WTC11 (cell line): ENCODE measurements at regions not wholly inside any gene's neighbourhood (a gene's known extent, or its start where the extent isn't known, plus 50 kb on each side); places are given as distances from the start of the nearest gene placed in this dataset.

Experiments used
- ATAC-seq: fragments of 200-7000 bp; cut with Tn5 transposase; 2 replicates; pipeline ENCODE4 v1.10.0; 2021; ENCODE audit warnings: mild to moderate bottlenecking, moderate library complexity
- CTCF ChIA-PET: fragments of 300-600 bp; sonication (Branson Sonifier 250); formaldehyde crosslinking; loops from one replicate; lab custom pipeline; 2021; ENCODE audit warnings: antibody characterized with exemption; lab: Charles Lee
- POLR2A ChIA-PET: fragments of 350-600 bp; sonication (Branson Sonifier 250); formaldehyde crosslinking; loops from one replicate; lab custom pipeline; 2021; ENCODE audit warnings: antibody characterized with exemption; lab: Charles Lee
- DNase-seq: peaks from one replicate; pipeline ENCODE4 v3.0.0; 2021; ENCODE audit warnings: low spot score
- H3K27ac Mint-ChIP-seq: 2 replicates; pipeline ENCODE4 v1.8.0; 2021; ENCODE audit warnings: mixed read lengths
- H3K27me3 Mint-ChIP-seq: 2 replicates; pipeline ENCODE4 v1.8.0; 2021; ENCODE audit warnings: low read depth, mild to moderate bottlenecking, moderate library complexity, mixed read lengths
- H3K36me3 Mint-ChIP-seq: 2 replicates; pipeline ENCODE4 v1.8.0; 2021; ENCODE audit warnings: mixed read lengths
- H3K4me1 Mint-ChIP-seq: 2 replicates; pipeline ENCODE4 v1.8.0; 2022; ENCODE audit warnings: mixed read lengths
- H3K4me3 Mint-ChIP-seq: 2 replicates; pipeline ENCODE4 v1.8.0; 2021; ENCODE audit warnings: mild to moderate bottlenecking, moderate library complexity, mixed read lengths
- H3K9me3 Mint-ChIP-seq: 2 replicates; pipeline ENCODE4 v1.8.0; 2021; ENCODE audit warnings: mixed read lengths
- ATF1 ChIP-seq: sonication (generic); formaldehyde crosslinking; IDR thresholded peaks from 2 replicates; pipeline ENCODE4 v1.8.1; 2023; ENCODE audit warnings: mild to moderate bottlenecking, moderate library complexity, missing genetic modification reagents
- CTCF ChIP-seq: fragments of 200-600 bp; IDR thresholded peaks from 2 replicates; pipeline ENCODE4 v1.8.0; 2022; ENCODE audit warnings: antibody characterized with exemption
- E2F5 ChIP-seq: sonication (generic); formaldehyde crosslinking; IDR thresholded peaks from 2 replicates; pipeline ENCODE4 v1.8.1; 2022; ENCODE audit warnings: mild to moderate bottlenecking, moderate library complexity, missing genetic modification reagents
- HMGXB4 ChIP-seq: sonication (generic); formaldehyde crosslinking; IDR thresholded peaks from 2 replicates; pipeline ENCODE4 v1.8.1; 2023; ENCODE audit warnings: mild to moderate bottlenecking, moderate library complexity, missing genetic modification reagents
- JAZF1 ChIP-seq: fragments of 250-450 bp; sonication (Bioruptor Pico); IDR thresholded peaks from 2 replicates; pipeline ENCODE4 v1.9.0; 2021; ENCODE audit warnings: moderate library complexity, mild to moderate bottlenecking, inconsistent platforms
- NFATC4 ChIP-seq: fragments of 250-450 bp; sonication (Bioruptor Pico); IDR thresholded peaks from 2 replicates; pipeline ENCODE4 v1.9.0; 2021; ENCODE audit warnings: mild to moderate bottlenecking
- PRDM15 ChIP-seq: sonication (generic); formaldehyde crosslinking; IDR thresholded peaks from 2 replicates; pipeline ENCODE4 v1.8.0; 2022; ENCODE audit warnings: missing genetic modification reagents
- RORB ChIP-seq: fragments of 250-450 bp; sonication (Bioruptor Pico); IDR thresholded peaks from 2 replicates; pipeline ENCODE4 v1.9.0; 2021; ENCODE audit warnings: mild to moderate bottlenecking
- SOX15 ChIP-seq: fragments of 250-450 bp; sonication (Bioruptor Pico); IDR thresholded peaks from 2 replicates; pipeline ENCODE4 v1.9.0; 2021; ENCODE audit warnings: mild to moderate bottlenecking
- USF1 ChIP-seq: sonication (generic); formaldehyde crosslinking; IDR thresholded peaks from 2 replicates; pipeline ENCODE4 v1.8.0; 2022; ENCODE audit warnings: mild to moderate bottlenecking, missing genetic modification reagents
- TF ChIP-seq, protein P1 (sequence below): sonication (generic); formaldehyde crosslinking; IDR thresholded peaks from 2 replicates; pipeline ENCODE4 v1.8.1; 2022; ENCODE audit warnings: missing genetic modification reagents, borderline replicate concordance
- TF ChIP-seq, protein P2 (sequence below): sonication (generic); formaldehyde crosslinking; IDR thresholded peaks from 2 replicates; pipeline ENCODE4 v1.8.0; 2022; ENCODE audit warnings: mild to moderate bottlenecking, missing genetic modification reagents
- TF ChIP-seq, protein P3 (sequence below): fragments of 250-450 bp; sonication (Bioruptor Pico); IDR thresholded peaks from 2 replicates; pipeline ENCODE4 v2.1.2; 2022; ENCODE audit warnings: mild to moderate bottlenecking, moderate library complexity

DNA sequence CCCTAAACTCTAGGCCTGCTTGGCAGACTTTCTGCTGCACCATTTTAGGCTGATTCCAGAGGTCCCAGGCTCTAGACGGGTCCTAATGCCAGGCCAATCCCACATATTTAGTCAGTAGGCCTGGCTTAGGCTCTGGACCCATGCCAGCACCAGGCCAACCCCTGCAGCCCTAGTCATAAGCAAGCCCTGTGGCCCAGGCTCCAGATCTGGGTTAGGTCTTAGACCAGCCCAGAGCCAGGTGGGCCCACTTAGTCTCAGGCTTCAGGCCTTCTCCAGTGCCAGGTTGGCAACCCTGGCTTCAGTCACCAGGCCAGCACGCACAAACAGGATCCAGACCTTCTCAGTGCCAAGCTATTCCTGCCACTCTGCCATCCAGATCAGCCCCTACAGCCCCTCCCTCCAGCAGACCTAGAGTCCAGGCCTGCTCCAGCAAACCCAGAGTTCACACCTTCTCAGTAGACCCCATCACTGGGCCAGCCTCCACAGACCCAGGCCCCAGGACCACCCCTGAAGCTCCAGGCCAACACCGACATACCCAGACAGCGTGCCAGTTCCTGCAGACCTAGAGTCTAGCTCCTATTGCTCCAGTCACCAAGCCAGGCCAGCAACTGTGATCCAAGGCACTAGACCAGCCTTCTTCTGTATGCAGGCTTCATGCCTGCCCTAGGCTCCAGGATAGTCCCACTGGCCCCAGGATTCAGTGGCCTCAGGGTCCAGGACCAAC, 467.6 kb downstream of the RWDD3 start:
- Mint-ChIP-seq H3K4me3 (no peak overlapping the region), H3K27ac (no peak overlapping the region), H3K27me3 (no peaks in the 10 kb centered on the region), H3K4me1 (0 out of 2 replicates have a peak, but pooled peaks cover 3% of the 10 kb centered on the region), H3K36me3 (peaks cover 38% of the 10 kb centered on the region), H3K9me3 (peaks cover 47% of the 10 kb centered on the region)
- CTCF ChIA-PET, result no interaction called here
- DNase-seq, result no peak
- no peak for TF ChIP-seq ATF1 (CRISPR knock-in tag)
- TF ChIP-seq, protein P1, sequence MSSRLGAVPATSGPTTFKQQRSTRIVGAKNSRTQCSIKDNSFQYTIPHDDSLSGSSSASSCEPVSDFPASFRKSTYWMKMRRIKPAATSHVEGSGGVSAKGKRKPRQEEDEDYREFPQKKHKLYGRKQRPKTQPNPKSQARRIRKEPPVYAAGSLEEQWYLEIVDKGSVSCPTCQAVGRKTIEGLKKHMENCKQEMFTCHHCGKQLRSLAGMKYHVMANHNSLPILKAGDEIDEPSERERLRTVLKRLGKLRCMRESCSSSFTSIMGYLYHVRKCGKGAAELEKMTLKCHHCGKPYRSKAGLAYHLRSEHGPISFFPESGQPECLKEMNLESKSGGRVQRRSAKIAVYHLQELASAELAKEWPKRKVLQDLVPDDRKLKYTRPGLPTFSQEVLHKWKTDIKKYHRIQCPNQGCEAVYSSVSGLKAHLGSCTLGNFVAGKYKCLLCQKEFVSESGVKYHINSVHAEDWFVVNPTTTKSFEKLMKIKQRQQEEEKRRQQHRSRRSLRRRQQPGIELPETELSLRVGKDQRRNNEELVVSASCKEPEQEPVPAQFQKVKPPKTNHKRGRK (CRISPR knock-in tag), result no peak
- ATAC-seq, result no peak
- POLR2A ChIA-PET, result no interaction called here

GRCh38 chr1:95703046-95703445, 469.0 kb downstream of the RWDD3 start:
- ATAC-seq, result no peak
- Mint-ChIP-seq H3K4me1 (0 out of 2 replicates have a peak, but pooled peaks cover 3% of the 10 kb centered on the region), H3K9me3 (peaks cover 54% of the 10 kb centered on the region), H3K27me3 (no peaks in the 10 kb centered on the region), H3K4me3 (no peak overlapping the region), H3K36me3 (peaks cover 41% of the 10 kb centered on the region), H3K27ac (no peak overlapping the region)
- TF ChIP-seq PRDM15 (CRISPR knock-in tag) (no peak), USF1 (CRISPR knock-in tag) (no peak), JAZF1 (CRISPR knock-in tag) (no peak)
- TF ChIP-seq, protein P2, sequence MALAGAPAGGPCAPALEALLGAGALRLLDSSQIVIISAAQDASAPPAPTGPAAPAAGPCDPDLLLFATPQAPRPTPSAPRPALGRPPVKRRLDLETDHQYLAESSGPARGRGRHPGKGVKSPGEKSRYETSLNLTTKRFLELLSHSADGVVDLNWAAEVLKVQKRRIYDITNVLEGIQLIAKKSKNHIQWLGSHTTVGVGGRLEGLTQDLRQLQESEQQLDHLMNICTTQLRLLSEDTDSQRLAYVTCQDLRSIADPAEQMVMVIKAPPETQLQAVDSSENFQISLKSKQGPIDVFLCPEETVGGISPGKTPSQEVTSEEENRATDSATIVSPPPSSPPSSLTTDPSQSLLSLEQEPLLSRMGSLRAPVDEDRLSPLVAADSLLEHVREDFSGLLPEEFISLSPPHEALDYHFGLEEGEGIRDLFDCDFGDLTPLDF (CRISPR knock-in tag), result no peak
- POLR2A ChIA-PET, result no interaction called here
- CTCF ChIA-PET, result no interaction called here
- DNase-seq, result no peak

DNA sequence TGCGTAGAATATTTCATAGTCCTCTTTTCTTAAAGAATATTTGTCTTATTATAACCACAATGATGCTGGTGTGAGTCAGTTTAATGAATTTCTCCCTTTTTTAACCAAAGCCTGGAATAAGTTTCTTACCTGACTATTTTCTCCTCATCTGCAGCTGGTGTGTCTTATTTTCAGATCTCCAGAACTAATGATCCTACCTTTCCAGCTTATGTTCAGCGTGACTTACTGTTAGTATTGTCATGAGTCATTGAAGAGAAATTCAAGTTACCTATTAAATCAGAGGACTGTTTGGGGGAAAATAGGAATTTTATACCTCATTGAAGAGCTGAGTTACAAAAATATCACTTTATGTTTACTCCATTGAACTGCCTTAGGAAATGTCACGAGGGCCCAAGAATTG, 482.1 kb downstream of the RWDD3 start:
- DNase-seq (no peak), ATAC-seq (no peak)
- Mint-ChIP-seq H3K27me3 (no peaks in the 10 kb centered on the region; the same call in 1 of the 2 replicates), H3K4me3 (no peak overlapping the region), H3K9me3 (peaks cover 9% of the 10 kb centered on the region), H3K36me3 (no peaks in the 10 kb centered on the region), H3K27ac (no peak overlapping the region), H3K4me1 (no peaks in the 10 kb centered on the region; the same call in 1 of the 2 replicates)
- CTCF ChIA-PET, result no interaction called here
- POLR2A ChIA-PET, result no interaction called here
- TF ChIP-seq NFATC4 (CRISPR knock-in tag), result no peak
- TF ChIP-seq SOX15 (CRISPR knock-in tag), result no peak
- TF ChIP-seq E2F5 (CRISPR knock-in tag), result no peak

DNA sequence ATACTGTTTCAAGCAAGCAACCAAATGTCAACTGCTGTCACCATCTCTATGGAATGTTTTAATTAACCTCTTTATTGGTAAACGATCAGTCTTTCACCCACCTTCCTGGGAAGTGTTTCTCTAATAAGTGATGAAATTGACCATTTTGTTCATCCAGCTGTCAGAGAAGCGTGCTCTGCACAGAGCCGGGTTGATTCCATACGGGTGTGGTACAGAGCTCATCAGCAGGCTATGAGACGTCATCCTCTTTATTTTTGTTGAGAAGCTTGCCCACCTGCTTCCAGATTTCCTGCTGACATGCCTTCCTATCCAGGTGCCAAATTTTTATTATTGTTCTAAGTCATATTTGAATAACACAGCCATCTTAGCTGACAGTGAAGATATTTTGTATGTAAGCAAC, 482.5 kb downstream of the RWDD3 start:
- POLR2A ChIA-PET, result no interaction called here
- peaks cover 3% of the 10 kb centered on the region for H3K4me1 Mint-ChIP-seq
- peaks cover 9% of the 10 kb centered on the region for H3K9me3 Mint-ChIP-seq
- TF ChIP-seq RORB (CRISPR knock-in tag) (no peak), HMGXB4 (CRISPR knock-in tag) (no peak), CTCF (no peak)
- TF ChIP-seq, protein P3, sequence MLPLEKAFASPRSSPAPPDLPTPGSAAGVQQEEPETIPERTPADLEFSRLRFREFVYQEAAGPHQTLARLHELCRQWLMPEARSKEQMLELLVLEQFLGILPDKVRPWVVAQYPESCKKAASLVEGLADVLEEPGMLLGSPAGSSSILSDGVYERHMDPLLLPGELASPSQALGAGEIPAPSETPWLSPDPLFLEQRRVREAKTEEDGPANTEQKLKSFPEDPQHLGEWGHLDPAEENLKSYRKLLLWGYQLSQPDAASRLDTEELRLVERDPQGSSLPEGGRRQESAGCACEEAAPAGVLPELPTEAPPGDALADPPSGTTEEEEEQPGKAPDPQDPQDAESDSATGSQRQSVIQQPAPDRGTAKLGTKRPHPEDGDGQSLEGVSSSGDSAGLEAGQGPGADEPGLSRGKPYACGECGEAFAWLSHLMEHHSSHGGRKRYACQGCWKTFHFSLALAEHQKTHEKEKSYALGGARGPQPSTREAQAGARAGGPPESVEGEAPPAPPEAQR (CRISPR knock-in tag), result no peak
- H3K4me3 Mint-ChIP-seq, result no peak overlapping the region
- ATAC-seq (no peak), DNase-seq (no peak)
- H3K27me3 Mint-ChIP-seq, result no peaks in the 10 kb centered on the region; the same call in 1 of the 2 replicates
- H3K27ac Mint-ChIP-seq, result no peak overlapping the region
- no peaks in the 10 kb centered on the region for H3K36me3 Mint-ChIP-seq
- CTCF ChIA-PET, result no interaction called here
